A549 (cell line): ENCODE measurements at regions not wholly inside any gene's neighbourhood (a gene's known extent, or its start where the extent isn't known, plus 50 kb on each side); places are given as distances from the start of the nearest gene placed in this dataset.

Experiments used
- ATAC-seq, 2 experiments: fragments of 200-7000 bp in 1 of 2; fragments of >200 bp in 1 of 2; cut with Nextera tagmentation in 1 of 2; cut with Tn5 transposase in 1 of 2; 3 replicates each; pipeline versions ENCODE4 v1.8.0 to v1.9.1; 2018 to 2020; ENCODE audit warnings: mild to moderate bottlenecking in 1 of 2, moderate library complexity in 1 of 2
- CTCF ChIA-PET: fragments of 300-600 bp; sonication (Branson Sonifier 250); formaldehyde crosslinking; extraction: SDS; loops from one replicate; lab custom pipeline; 2021; ENCODE audit warnings: antibody characterized with exemption, inconsistent platforms; lab: Yijun Ruan, JAX
- POLR2A ChIA-PET: fragments of 350-600 bp; formaldehyde crosslinking; extraction: SDS; loops from one replicate; lab custom pipeline; 2021; ENCODE audit warnings: antibody characterized with exemption, inconsistent platforms; lab: Yijun Ruan, JAX
- DNase-seq, 2 experiments: peaks; one replicate each; pipeline versions ENCODE4 v3.0.0 to v3.0.0-alpha.2; 2011 to 2016; ENCODE audit warnings: low read depth in 1 of 2, low spot score in 1 of 2
- FAIRE-seq: peaks from 2 replicates; lab custom pipeline; 2011; peaks lifted over from hg19 to GRCh38; lab: Jason Lieb, UNC
- H3K27ac ChIP-seq, 2 experiments: fragments of >200 bp; sonication (Bioruptor Twin); formaldehyde crosslinking; 3 replicates each; pipeline ENCODE4 v1.5.1; 2016 to 2017
- H3K4me1 ChIP-seq: fragments of >200 bp; sonication (Bioruptor Twin); formaldehyde crosslinking; 3 replicates; pipeline ENCODE4 v1.6.1; 2016
- H3K4me2 ChIP-seq: fragments of >200 bp; sonication (Bioruptor Twin); formaldehyde crosslinking; 3 replicates; pipeline ENCODE4 v1.6.1; 2016
- H3K4me3 ChIP-seq: fragments of >200 bp; sonication (Bioruptor Twin); formaldehyde crosslinking; 3 replicates; pipeline ENCODE4 v1.5.1; 2016
- H3K9me3 ChIP-seq: fragments of >200 bp; sonication (Bioruptor Twin); formaldehyde crosslinking; 3 replicates; pipeline ENCODE4 v1.6.1; 2016
- ATOH8 ChIP-seq: fragments of 250-450 bp; sonication (Bioruptor Pico); IDR thresholded peaks from 2 replicates; pipeline ENCODE4 v1.5.0; 2020; ENCODE audit warnings: low read depth, mild to moderate bottlenecking, moderate library complexity
- BCL3 ChIP-seq: fragments of >200 bp; sonication (Bioruptor Twin); formaldehyde crosslinking; IDR thresholded peaks from 3 replicates; pipeline ENCODE4 v1.6.1; 2016
- CBX8 ChIP-seq: fragments of 200-600 bp; sonication (generic); IDR thresholded peaks from 2 replicates; pipeline ENCODE4 v1.6.1; 2016
- CHD4 ChIP-seq: fragments of 200-600 bp; sonication (generic); IDR thresholded peaks from 2 replicates; pipeline ENCODE4 v1.6.1; 2016; ENCODE audit warnings: antibody characterized with exemption, mild to moderate bottlenecking, borderline replicate concordance
- E2F6 ChIP-seq: IDR thresholded peaks from 2 replicates; pipeline ENCODE4 v1.6.1; 2012; ENCODE audit warnings: low read depth, borderline replicate concordance
- EHMT2 ChIP-seq: fragments of 200-600 bp; sonication (generic); IDR thresholded peaks from 2 replicates; pipeline ENCODE4 v1.6.1; 2016; ENCODE audit warnings: antibody characterized with exemption, low read depth, mild to moderate bottlenecking, moderate library complexity
- EP300 ChIP-seq, 2 experiments: fragments of >200 bp; sonication (Bioruptor Twin); formaldehyde crosslinking; IDR thresholded peaks; 2 replicates in 1 of 2; 3 replicates in 1 of 2; pipeline ENCODE4 v1.6.1; 2016 to 2017
- ESRRA ChIP-seq: fragments of 150-350 bp; IDR thresholded peaks from 2 replicates; pipeline ENCODE4 v1.6.1; 2014; ENCODE audit warnings: mild to moderate bottlenecking, low read length, borderline replicate concordance
- FOSL2 ChIP-seq, 2 experiments: fragments of 450-650 bp in 1 of 2; fragments of >200 bp in 1 of 2; sonication (Bioruptor Twin) in 1 of 2; formaldehyde crosslinking; IDR thresholded peaks; 2 replicates each; pipeline versions ENCODE4 v1.5.0 to v1.6.1; 2016 to 2020; ENCODE audit warnings: mild to moderate bottlenecking in 1 of 2, moderate library complexity in 1 of 2
- FOXS1 ChIP-seq: fragments of 250-450 bp; sonication (Bioruptor Pico); IDR thresholded peaks from 2 replicates; pipeline ENCODE4 v1.5.0; 2020; ENCODE audit warnings: mild to moderate bottlenecking, moderate library complexity
- HDAC2 ChIP-seq: fragments of 200-600 bp; sonication (generic); IDR thresholded peaks from 2 replicates; pipeline ENCODE4 v1.6.1; 2016
- KDM5A ChIP-seq: fragments of 200-600 bp; sonication (generic); IDR thresholded peaks from 2 replicates; pipeline ENCODE4 v1.6.1; 2016; ENCODE audit warnings: antibody characterized with exemption, mild to moderate bottlenecking
- MAFK ChIP-seq: fragments of 450-650 bp; IDR thresholded peaks from 2 replicates; pipeline ENCODE4 v1.6.1; 2014; ENCODE audit not compliant: partially characterized antibody
- MAZ ChIP-seq: fragments of 150-350 bp; IDR thresholded peaks from 2 replicates; pipeline ENCODE4 v1.6.1; 2014; ENCODE audit warnings: antibody characterized with exemption, low read depth, low read length, borderline replicate concordance
- NR3C1 ChIP-seq: fragments of >200 bp; sonication (Bioruptor Twin); formaldehyde crosslinking; IDR thresholded peaks from 3 replicates; pipeline ENCODE4 v1.6.1; 2017
- RCOR1 ChIP-seq: fragments of 150-350 bp; IDR thresholded peaks from 2 replicates; pipeline ENCODE4 v1.6.1; 2014; ENCODE audit warnings: antibody characterized with exemption, low read length, low read depth
- REST ChIP-seq: fragments of 200-600 bp; sonication (generic); IDR thresholded peaks from 2 replicates; pipeline ENCODE4 v1.6.1; 2016; ENCODE audit warnings: antibody characterized with exemption, mild to moderate bottlenecking, moderate library complexity
- RNF2 ChIP-seq: fragments of 200-600 bp; sonication (generic); IDR thresholded peaks from 2 replicates; pipeline ENCODE4 v1.6.1; 2016; ENCODE audit warnings: low read depth, mild to moderate bottlenecking, antibody characterized with exemption, moderate library complexity, borderline replicate concordance
- SMC3 ChIP-seq: fragments of >200 bp; sonication (Bioruptor Twin); formaldehyde crosslinking; IDR thresholded peaks from 3 replicates; pipeline ENCODE4 v1.6.1; 2018; ENCODE audit warnings: inconsistent platforms
- TFCP2L1 ChIP-seq: fragments of 250-450 bp; sonication (Bioruptor Pico); IDR thresholded peaks from 2 replicates; pipeline ENCODE4 v1.5.0; 2021; ENCODE audit warnings: mild to moderate bottlenecking
- TP53 ChIP-seq: fragments of 250-450 bp; sonication (Bioruptor Pico); IDR thresholded peaks from 2 replicates; pipeline ENCODE4 v1.5.0; 2021; ENCODE audit warnings: mild to moderate bottlenecking, moderate library complexity
- ZC3H11A ChIP-seq: fragments of 450-650 bp; IDR thresholded peaks from 2 replicates; pipeline ENCODE4 v1.6.1; 2014; ENCODE audit warnings: antibody characterized with exemption, mild to moderate bottlenecking
- WGBS: methylation state at CpG from one replicate; pipeline ENCODE4 v1.1.6; 2017; ENCODE audit errors: missing lambda C conversion rate; 5-methylcytosine and 5-hydroxymethylcytosine counted together

- TF ChIP-seq RNF2 (no peak), MAFK (no peak)
Observed at GRCh38 chr5:107203243-107203642, 467.5 kb downstream of the EFNA5 start (continued).

GRCh38 chr5:107199756-107200155 is 471.0 kb downstream of the EFNA5 start:
- no peak for FAIRE-seq
- H3K4me1 ChIP-seq: no peaks in the 10 kb centered on the region
- TF ChIP-seq MAZ: no peak
- no peak for TF ChIP-seq ESRRA
- no peak for TF ChIP-seq KDM5A
- no peak for TF ChIP-seq FOXS1 (CRISPR knock-in tag)
- TF ChIP-seq E2F6: no peak
- no peak for TF ChIP-seq ZC3H11A
- TF ChIP-seq BCL3: no peak
- TF ChIP-seq ATOH8: no peak
- TF ChIP-seq SMC3: no peak
- TF ChIP-seq TP53: no peak
- TF ChIP-seq TFCP2L1 (CRISPR knock-in tag): no peak
- ChIA-PET CTCF (no interaction called here), POLR2A (no interaction called here)
- H3K4me3 ChIP-seq: no peak overlapping the region
- DNase-seq: no peak
- no peak for ATAC-seq
- H3K9me3 ChIP-seq: no peaks in the 10 kb centered on the region
- WGBS: 66% methylated on average over 4 of the region's 4 CpGs
- H3K27ac ChIP-seq: no peak overlapping the region
- H3K4me2 ChIP-seq: no peak overlapping the region

- CTCF ChIA-PET: no interaction called here
- TF ChIP-seq CHD4: no peak
- no peak for TF ChIP-seq KDM5A
- TF ChIP-seq EHMT2: no peak
- no peak for TF ChIP-seq RCOR1
- no peak for TF ChIP-seq BCL3
- no peak for TF ChIP-seq FOSL2 (IDR thresholded peaks at IDR 0.05)
- no peak for TF ChIP-seq FOSL2 (CRISPR knock-in tag; IDR thresholded peaks at IDR 0.05)
- TF ChIP-seq TFCP2L1 (CRISPR knock-in tag): no peak
- no peak for TF ChIP-seq EP300 (IDR thresholded peaks at IDR 0.05)
- no peak for TF ChIP-seq HDAC2
- TF ChIP-seq ATOH8: no peak
- TF ChIP-seq NR3C1: no peak
- no peak for TF ChIP-seq CBX8
- TF ChIP-seq REST: no peak
- no peaks in the 10 kb centered on the region for H3K4me1 ChIP-seq
- FAIRE-seq: no peak
- H3K4me2 ChIP-seq: no peak overlapping the region
- 71% methylated on average over 4 of the region's 4 CpGs for WGBS
- no peak for ATAC-seq
- H3K9me3 ChIP-seq: no peaks in the 10 kb centered on the region
- POLR2A ChIA-PET: no interaction called here
- H3K27ac ChIP-seq: no peak overlapping the region
- DNase-seq: no peak
- no peak overlapping the region for H3K4me3 ChIP-seq
Observed at GRCh38 chr5:107196500-107197059, 474.2 kb downstream of the EFNA5 start.
